ENCODE measurements at regions not wholly inside any gene's neighbourhood (a gene's known extent, or its start where the extent isn't known, plus 50 kb on each side); places are given as distances from the start of the nearest gene placed in this dataset.
"Not testable (repeated sequence)": the region's sequence is repeated elsewhere in the genome, so short reads cannot be mapped to it uniquely, and the experiment has no call there.

- DNase-seq, result no peak
Measured at GRCh38 chr1:188127507-188127906, 1298.8 kb downstream of the PLA2G4A start.

GRCh38 chr1:188128761-188129160, 1300.0 kb downstream of the PLA2G4A start:
- DNase-seq, result no peak

DNA sequence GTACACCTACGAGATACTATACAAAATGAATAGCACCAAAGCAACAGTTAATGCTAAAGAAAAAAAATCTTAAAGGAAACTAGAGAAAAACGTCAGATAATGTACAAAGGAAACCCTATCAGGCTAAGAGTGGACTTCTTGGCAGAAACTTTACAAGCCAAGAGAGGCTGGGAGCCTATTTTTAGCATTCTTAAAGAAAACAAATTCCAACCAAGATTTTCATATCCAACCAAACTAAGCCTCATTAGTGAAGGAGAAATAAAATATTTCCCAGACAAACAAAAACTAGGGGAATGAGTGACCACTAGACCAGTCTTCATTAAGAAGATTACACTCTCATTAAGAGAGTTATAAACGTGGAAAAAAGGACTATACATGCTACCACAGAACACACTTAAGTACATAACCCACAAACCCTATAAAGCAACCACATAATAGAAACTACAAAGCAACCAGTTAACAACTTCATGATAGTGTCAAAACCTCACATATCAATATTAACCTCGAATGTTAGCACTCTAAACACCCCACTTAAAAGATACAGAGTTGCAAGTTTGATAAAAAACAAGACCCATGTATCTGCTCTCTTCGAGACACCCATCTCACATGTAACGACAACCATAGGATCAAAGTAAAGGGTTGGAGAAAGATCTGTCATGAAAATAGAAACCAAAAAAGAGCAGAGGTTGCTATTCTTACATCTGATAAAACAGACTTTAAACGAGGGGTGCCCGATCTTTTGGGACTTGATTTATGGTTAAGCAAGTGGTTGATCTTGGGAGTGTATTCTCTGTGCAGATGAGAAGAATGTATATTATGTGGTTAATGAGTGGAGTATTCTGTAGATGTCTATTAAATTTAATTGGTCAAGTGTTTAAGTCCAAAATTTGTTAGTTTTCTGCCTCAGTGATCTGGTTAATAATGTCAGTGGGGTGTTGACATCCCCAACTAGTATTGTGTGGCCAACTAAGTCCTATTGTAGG, 1301.4 kb downstream of the PLA2G4A start:
- no peak for DNase-seq

DNA sequence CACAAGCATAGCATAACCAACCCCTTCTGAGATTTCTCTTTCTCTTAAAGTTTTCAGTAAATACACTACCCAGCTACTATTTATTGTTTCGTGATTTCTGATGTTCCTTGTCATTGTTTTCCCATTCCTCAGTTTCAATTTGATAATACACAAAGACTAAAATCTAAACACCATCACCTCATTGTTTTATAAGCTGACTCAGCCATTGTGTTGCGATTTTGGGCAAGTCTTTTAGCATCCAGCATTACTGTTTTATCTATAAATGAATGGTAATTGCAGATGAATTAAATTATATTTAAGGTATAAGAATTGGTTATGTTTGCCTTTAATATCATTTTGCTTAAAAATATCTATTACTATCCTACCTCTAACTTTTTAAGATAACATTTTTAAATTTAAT, 1308.5 kb downstream of the PLA2G4A start:
- no peak for DNase-seq

- DNase-seq, result no peak
Measured at GRCh38 chr1:188140958-188141357, 1312.2 kb downstream of the PLA2G4A start.

GRCh38 chr1:188154196-188154595, 1325.4 kb downstream of the PLA2G4A start:
- DNase-seq, result no peak

DNA sequence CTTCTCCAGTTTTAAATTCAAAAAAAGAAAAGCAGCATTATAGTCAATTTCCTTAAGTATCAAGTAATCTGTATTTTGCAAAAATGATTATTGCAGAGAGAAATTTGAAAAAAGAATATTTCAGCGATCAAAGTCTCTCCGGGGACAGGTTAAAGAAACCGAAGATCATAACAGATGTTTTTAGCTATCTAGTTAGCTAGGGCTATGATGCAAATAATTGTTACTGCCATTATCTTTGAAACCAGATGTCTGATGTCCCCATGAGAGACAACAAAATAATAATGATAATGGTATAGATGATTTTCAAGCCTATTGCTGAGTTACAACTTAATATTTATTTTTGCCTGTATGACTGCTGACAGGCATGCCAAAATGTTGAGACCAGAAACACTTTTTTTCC, 1326.0 kb downstream of the PLA2G4A start:
- DNase-seq, result no peak

DNA sequence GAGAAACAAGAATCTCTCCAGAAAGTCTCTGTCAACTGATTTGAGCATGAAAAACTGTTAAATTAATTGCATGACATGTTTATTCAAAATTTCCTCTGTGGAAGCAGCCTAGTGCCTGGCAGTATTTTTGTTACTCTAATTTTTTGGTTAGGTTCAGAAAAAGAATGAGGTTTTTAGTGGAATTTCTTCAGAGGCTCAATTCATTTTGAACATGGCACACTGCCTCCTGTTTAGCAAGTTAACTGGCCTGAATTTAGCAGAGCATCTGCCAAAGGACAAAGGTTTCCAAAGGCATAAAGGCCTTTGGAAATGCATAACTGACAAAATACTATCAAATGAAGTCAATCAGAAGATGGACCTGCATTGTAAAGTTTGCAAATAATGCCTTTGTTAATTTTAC, 1326.5 kb downstream of the PLA2G4A start:
- DNase-seq, result no peak

- DNase-seq, result no peak
Measured at GRCh38 chr1:188164459-188164858, 1335.7 kb downstream of the PLA2G4A start.

DNA sequence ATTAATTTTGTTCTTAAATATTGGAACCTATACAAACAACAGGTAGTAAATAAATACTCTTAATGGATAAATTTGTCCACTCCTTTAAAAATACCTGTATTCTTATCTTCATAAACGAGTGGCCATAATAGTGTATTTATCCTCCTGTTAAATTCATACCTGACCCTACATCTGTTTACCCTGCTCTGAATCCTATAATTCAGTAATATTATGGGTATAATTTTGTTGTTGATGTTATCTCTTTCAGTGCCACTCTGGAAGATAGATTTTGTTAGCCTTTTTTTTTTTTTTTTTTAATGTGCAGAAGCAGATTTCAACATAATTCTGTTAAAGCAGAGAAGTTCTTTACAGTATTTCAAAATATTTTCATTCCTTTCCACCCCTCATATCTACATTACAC, 1337.9 kb downstream of the PLA2G4A start:
- no peak for DNase-seq

DNA sequence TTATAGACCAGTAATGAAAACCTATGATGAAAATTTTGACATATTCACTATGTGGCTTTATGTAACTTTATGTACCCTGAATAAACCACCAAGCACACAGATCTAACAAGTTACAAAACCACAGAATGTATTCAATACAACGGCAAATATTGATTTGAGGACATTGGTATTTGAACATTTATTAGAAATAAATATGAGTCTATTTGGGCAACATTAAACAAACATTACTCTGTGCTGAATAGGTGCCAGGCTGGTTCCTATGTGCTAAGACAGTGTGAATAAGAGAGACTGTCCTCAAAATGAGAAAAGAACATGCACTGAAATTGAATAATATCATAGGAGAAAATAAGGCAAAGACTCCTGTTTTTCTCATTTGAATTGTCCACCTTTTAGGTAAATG, 1341.2 kb downstream of the PLA2G4A start:
- no peak for DNase-seq

DNA sequence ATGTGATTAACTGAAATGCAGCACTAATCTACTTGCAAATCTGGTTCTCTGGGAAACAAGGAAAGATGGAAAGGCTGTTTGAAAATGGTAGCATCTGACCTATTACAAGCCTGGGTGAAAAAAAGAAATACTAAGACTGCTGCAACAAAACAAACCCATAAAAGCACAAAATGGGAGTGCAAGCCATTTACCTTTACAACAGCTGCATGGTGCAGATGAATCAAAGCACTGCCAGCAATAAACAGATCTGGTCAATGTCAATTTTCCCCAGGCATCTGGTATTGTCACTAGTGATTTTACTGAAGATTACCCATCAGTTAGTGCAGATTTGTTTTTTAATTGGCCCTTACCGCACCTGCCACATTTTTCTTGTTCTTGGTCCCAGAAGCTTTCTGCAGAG, 1341.7 kb downstream of the PLA2G4A start:
- DNase-seq, result no peak

DNA sequence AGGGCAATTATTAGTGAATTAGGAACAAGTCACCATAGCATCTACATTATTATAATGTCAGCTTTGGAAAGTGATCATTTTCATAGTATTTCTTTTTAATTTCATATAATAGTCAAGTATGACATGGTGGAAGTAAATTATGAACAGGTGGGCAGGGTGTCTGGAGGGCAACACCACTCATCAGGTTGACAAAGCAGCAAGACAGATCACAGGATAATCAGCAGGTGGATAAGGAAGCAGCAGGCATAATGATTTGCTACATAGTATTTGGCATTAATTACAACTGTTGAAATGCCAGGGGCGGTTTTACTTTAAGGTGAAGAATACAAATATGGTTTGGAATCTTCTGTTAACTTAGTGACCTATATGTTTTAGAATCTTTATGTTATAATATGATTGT, 1342.2 kb downstream of the PLA2G4A start:
- no peak for DNase-seq

DNA sequence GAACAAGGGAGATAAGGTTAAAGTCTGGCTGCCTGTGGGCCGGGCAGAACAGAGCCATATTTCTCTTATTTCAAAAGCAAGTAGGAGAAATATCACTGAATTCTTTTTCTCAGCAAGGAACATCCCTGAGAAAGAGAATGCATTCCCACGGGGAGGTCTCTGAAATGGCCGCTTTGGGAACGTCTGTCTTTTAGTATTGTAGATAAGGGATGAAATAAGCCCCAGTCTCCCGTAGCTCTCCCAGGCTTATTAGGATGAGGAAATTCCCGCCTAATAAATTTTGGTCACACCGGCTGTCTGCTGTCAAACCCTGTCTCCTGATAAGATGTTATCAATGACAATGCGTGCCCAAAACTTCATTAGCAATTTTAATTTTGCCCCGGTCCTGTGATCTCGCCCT, 1353.3 kb downstream of the PLA2G4A start:
- DNase-seq, result not testable (repeated sequence)

DNA sequence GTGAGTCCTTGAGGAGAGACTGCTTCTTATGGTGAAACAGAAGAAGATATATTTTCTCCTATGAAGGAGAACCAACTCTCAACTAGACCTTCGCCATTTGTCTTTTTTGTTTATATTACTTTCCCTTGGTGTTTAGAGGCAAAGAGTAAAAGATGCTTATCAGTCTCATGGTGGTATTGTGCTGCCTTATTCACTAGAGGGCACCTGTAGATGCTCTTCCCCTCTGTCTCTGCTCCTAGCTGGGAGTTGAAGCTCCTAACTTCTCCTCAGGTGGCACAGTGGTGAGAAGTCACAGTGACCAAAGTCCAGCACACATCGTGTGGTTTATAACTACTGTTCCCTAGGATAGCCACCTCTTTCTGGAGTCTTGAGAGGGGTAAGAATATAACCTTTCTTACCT, 1359.6 kb downstream of the PLA2G4A start:
- no peak for DNase-seq

DNA sequence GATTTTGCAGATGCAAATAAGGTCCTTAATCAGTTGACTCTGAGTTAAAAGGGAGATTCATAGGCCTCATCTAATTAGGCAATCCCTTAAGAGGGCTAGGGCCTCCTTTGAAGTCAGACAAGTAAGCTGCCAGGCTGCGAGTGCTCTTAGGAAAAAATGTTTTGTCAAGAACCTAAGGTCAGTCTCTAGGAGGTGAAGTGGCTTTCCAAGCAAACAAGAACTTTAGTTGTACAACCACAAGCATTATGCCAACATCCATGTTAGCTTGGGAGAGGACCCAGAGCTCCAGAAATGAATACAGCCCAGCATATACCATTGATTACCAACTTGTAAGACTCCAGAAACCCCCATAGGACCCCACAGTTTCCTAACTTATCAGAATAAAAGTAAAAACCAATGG, 1366.2 kb downstream of the PLA2G4A start:
- DNase-seq, result no peak

DNA sequence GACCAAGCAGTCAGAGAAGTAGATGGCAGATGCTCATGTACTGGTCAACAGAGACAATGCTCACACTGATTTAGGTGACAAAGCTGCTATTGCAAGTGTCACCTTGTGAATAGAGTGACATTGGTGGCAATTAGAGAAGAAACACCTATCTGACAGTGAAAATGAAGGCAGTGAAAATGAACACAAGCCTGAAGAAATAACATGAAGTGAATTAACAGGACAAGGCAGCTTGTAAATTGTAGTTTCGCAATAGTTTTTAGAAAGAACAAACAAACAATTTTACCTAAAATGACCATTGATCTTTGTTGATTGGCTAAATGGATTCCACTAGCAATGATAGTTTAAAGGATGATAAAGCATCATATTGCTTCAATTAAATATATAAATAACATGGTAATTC, 1389.5 kb downstream of the PLA2G4A start:
- no peak for DNase-seq

DNA sequence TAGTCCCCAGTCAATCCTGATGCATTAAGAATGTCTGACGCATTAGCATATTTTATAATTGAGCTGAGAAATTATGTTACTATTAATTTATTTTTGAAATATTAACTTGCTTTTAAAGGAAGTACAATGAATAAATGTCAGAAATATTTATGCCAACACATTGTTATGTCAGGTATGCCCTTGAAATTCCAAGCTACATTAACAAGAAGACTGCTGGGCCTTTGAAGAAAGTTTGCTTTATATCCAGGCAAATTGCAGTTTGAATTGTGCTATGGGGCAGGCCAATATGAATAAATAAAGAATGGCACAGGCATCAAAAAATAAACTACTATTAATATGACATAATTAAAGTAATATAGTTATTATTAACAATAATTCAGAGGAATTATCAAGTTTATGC, 1391.3 kb downstream of the PLA2G4A start:
- no peak for DNase-seq

GRCh38 chr1:188224263-188224662, 1395.5 kb downstream of the PLA2G4A start:
- no peak for DNase-seq

DNA sequence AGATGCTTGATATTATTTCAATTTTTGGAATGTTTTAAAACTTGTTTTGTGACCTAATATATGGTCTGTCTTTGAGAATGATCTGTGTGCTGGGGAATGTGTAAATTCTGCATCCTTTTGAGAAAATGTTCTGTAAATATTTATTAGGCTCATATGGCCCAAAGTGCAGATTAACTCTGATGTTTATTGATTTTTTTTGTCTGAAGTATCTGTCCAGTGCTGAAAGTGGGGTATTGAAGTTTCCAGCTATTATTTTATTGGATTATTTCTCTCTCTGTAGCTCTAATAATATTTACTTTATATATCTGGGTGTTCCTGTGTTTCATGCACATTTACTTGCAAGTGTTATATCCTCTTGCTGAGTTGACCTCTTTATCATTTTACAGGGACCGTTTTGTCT, 1397.2 kb downstream of the PLA2G4A start:
- DNase-seq, result no peak

DNA sequence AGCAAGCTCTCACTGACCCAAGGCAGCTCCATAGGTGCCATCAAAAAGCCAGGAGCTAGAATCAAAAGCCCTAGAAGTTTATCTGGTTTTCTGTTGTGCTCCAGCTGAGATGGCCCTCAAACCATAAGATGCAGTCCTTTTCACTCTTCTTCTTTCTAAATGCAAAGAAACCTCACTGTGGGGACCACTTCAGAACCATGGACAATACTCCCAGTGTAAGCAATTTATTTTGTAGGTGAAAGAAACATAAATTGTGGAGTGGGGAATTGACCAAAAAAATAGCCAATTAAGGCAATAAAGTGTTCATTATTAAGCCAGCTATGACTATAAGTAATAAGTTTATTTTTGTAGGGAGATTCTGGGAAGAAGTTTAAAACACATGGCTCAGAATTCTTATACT, 1399.9 kb downstream of the PLA2G4A start:
- no peak for DNase-seq

DNA sequence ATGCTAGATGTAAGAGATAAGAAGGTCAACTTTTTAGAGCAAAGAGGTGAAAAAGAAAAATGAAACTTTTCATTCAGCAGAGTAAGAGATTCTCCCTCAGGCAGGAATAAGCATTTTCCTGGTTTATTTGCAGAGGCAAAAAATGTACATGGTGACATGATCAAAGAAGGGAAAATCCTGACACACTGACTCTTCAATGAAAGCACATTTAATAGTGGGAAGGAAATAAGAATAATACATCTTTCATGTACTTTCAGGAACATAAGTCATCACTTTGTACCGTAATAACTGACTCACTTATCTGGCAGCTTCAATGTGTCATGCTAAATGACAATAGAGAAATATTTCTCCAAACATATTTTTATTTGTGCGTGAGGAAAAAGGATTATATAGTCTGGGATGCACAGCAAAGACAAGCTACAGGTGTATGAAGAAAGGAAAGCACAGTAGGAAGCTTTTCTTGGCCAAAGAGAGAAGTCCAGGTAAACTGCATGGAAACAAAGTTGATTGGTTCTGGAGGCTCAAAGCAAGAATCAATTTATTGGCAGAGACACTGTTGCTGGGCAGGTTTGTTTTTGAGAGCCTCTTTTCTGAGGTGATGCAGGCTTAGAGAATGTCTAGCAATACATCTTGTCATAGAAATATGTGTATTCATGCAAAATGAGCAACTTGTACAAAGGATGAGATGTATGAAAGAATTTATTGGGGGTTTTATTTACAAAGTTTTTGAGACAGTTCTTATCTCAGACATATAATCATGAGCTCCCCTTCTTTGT, 1409.0 kb downstream of the PLA2G4A start:
- DNase-seq, result no peak

DNA sequence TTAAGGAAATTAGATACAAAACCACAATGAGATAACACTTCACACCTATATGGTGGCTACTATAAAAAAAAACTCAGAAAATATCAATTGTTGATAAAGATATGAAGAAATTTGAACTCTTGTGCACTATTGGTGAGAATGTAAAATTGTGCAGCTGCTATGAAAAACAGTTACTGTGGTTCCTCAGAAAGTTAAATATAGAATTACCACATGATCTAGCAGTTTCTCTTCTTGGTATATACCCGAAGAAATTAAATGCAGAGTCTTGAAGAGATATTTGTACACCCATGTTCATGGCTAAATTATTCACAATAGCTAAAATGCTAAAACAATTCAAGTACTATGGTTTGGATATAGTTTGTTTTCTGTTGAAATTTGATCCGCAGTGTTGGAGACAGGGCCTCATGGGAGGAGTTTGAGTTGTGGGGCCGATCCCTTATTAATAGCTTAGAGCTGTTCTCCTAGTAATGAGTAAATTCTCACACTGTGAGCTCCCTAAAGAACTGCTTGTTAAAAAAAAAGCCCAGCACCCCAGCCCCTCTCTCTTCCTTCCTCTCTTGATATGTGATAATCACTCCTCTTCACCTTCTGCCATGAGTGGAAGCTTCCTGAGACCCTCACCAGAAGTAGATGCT, 1412.1 kb downstream of the PLA2G4A start:
- DNase-seq, result no peak

- DNase-seq, result no peak
Measured at GRCh38 chr1:188241629-188242028, 1412.9 kb downstream of the PLA2G4A start.

All from CD4-positive, alpha-beta T cell treated with Interleukin-17A for 4 hours (primary cell).